Type B pancreatic cell (in vitro differentiated cells): ENCODE measurements at regions not wholly inside any gene's neighbourhood (a gene's known extent, or its start where the extent isn't known, plus 50 kb on each side); places are given as distances from the start of the nearest gene placed in this dataset.
"Not testable (repeated sequence)": the region's sequence is repeated elsewhere in the genome, so short reads cannot be mapped to it uniquely, and the experiment has no call there.

Source experiments
- DNase-seq: peaks from one replicate; pipeline ENCODE4 v3.0.0; 2021; ENCODE audit warnings: mixed read lengths; ENCODE audit not compliant: unreplicated experiment; ENCODE audit errors: extremely low spot score
- H3K27ac Mint-ChIP-seq: 2 replicates; pipeline ENCODE4 v1.8.0; 2021; ENCODE audit warnings: mild to moderate bottlenecking, mixed read lengths
- H3K27me3 Mint-ChIP-seq: 2 replicates; pipeline ENCODE4 v1.8.0; 2021; ENCODE audit warnings: mixed read lengths
- H3K36me3 Mint-ChIP-seq: 2 replicates; pipeline ENCODE4 v1.8.0; 2021; ENCODE audit warnings: mixed read lengths
- H3K4me1 Mint-ChIP-seq: one replicate; pipeline ENCODE4 v1.8.0; 2021; ENCODE audit warnings: mixed read lengths; ENCODE audit not compliant: unreplicated experiment
- H3K4me3 Mint-ChIP-seq: 2 replicates; pipeline ENCODE4 v1.8.0; 2021; ENCODE audit warnings: mild to moderate bottlenecking, mixed read lengths
- H3K9me3 Mint-ChIP-seq: 2 replicates; pipeline ENCODE4 v1.8.0; 2021; ENCODE audit warnings: mixed read lengths
- TF ChIP-seq, protein P1 (sequence below): fragments of 200-600 bp; sonication (generic); conservative IDR thresholded peaks from 2 replicates; pipeline ENCODE4 v1.5.0; 2021; ENCODE audit warnings: antibody characterized with exemption, mild to moderate bottlenecking

DNA sequence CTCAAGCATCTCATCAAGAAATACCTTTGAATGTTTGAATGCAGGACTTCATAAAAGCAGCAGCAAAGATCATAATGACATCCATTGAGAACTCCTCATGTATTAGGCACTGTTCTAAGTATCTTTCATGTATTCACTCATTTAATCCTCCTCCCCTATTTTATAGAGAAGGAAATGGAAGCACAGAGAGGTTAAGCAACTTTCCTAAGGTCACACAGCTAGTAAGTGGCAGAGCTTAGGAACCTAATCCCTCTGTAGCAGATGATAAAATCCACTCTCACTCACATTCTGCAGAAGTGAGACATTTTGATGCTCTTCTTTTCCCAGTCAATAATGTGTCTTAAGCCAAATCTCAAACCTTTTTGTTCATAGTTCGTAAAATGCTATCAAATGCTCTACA, 350.8 kb upstream of the C16orf82 start:
- no peaks in the 10 kb centered on the region for H3K9me3 Mint-ChIP-seq
- peaks cover 24% of the 10 kb centered on the region for H3K4me1 Mint-ChIP-seq
- no peak overlapping the region for H3K4me3 Mint-ChIP-seq
- no peak overlapping the region for H3K27ac Mint-ChIP-seq
- H3K27me3 Mint-ChIP-seq, result no peaks in the 10 kb centered on the region
- TF ChIP-seq, protein P1, sequence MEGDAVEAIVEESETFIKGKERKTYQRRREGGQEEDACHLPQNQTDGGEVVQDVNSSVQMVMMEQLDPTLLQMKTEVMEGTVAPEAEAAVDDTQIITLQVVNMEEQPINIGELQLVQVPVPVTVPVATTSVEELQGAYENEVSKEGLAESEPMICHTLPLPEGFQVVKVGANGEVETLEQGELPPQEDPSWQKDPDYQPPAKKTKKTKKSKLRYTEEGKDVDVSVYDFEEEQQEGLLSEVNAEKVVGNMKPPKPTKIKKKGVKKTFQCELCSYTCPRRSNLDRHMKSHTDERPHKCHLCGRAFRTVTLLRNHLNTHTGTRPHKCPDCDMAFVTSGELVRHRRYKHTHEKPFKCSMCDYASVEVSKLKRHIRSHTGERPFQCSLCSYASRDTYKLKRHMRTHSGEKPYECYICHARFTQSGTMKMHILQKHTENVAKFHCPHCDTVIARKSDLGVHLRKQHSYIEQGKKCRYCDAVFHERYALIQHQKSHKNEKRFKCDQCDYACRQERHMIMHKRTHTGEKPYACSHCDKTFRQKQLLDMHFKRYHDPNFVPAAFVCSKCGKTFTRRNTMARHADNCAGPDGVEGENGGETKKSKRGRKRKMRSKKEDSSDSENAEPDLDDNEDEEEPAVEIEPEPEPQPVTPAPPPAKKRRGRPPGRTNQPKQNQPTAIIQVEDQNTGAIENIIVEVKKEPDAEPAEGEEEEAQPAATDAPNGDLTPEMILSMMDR, result no peak
- DNase-seq, result no peak
- H3K36me3 Mint-ChIP-seq, result no peaks in the 10 kb centered on the region

DNA sequence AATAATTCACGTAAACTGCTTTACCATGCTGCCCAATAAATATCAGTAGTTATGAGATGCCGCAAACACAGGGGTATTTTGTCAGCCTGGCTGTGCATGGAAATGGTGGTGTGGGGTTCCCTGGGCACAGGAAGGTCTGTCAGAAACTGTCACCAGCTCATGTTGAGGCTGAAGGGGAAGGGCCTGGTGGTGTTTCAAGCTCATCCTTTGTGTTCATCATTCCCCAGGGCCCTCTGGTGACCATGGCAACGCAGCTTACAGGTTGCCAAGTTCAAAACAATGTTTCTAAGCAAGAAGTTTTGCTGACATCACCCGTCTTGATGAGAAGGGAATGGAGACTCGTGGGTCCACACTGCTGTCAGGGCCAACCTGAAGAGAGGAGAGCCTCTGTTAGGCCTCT, 348.9 kb upstream of the C16orf82 start:
- no peak for DNase-seq
- H3K9me3 Mint-ChIP-seq, result no peaks in the 10 kb centered on the region
- H3K4me1 Mint-ChIP-seq, result peaks cover 20% of the 10 kb centered on the region
- TF ChIP-seq, protein P1, result no peak
- H3K36me3 Mint-ChIP-seq, result no peaks in the 10 kb centered on the region
- no peak overlapping the region for H3K4me3 Mint-ChIP-seq
- no peaks in the 10 kb centered on the region for H3K27me3 Mint-ChIP-seq
- no peak overlapping the region for H3K27ac Mint-ChIP-seq

DNA sequence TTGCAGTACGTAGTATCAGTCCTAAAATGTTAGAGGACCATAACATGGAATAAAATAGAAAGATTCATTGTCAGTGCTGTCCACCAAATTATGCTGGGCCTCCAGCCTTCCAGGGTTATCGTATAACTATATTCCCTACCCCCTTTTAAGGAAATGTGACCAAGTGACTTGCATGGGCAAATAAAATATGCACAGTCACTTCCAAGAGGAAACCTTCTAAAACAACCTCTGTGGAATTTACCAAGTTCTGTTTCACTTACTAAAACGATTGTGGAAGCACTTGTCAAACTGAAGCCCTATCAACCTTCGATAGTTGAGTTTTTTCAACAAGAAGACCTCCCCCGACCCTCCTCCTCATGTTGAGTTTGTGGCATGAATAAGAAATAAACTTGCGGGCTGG, 345.4 kb upstream of the C16orf82 start:
- TF ChIP-seq, protein P1, result no peak
- DNase-seq, result no peak
- Mint-ChIP-seq H3K4me3 (no peak overlapping the region), H3K9me3 (no peaks in the 10 kb centered on the region), H3K27me3 (peaks cover 7% of the 10 kb centered on the region), H3K4me1 (peaks cover 5% of the 10 kb centered on the region), H3K36me3 (no peaks in the 10 kb centered on the region), H3K27ac (no peak overlapping the region)

DNA sequence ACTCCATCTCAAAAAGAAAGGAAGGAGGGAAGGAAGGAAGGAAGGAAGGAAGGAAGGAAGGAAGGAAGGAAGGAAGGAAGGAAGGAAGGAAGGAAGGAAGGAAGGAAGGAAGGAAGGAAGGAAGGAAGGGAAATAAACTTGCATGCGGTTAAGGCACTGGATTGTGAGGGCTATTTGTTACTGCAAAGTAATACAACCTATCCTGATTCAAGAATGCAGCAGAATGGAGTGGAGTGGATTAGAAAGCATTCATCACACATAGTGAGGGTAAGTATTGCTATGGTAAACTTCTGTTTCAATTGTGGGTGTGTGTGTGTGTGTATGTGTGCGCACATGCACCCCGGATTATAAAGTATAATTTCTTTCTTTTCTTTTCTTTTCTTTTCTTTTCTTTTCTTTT, 344.8 kb upstream of the C16orf82 start:
- not testable (repeated sequence) for H3K4me3 Mint-ChIP-seq, DNase-seq, H3K27ac Mint-ChIP-seq, H3K36me3 Mint-ChIP-seq, H3K4me1 Mint-ChIP-seq, H3K9me3 Mint-ChIP-seq
- peaks cover 11% of the 10 kb centered on the region for H3K27me3 Mint-ChIP-seq

DNA sequence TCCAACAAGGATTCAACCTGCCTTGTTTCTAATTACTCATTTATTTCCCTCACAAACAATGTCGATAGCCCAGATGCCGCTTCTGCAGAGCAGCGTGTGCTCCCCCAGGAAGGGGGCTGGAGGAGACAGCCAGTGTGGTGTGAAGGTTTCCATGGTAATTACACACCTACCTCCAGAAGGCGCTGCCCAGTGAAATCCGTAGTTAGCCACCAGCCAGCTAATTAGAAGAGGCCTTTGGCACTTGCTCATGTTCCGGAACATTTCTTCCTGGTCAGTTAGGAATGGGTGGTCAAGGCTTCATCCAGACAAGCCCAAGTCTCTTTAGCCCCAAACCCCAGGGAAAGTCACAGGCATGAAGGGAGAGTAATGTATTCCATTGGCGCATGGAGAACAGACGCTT, 342.5 kb upstream of the C16orf82 start:
- no peak overlapping the region for H3K27ac Mint-ChIP-seq
- H3K27me3 Mint-ChIP-seq, result peaks cover 26% of the 10 kb centered on the region
- peaks cover 12% of the 10 kb centered on the region for H3K4me1 Mint-ChIP-seq
- no peaks in the 10 kb centered on the region for H3K36me3 Mint-ChIP-seq
- TF ChIP-seq, protein P1, result no peak
- no peak overlapping the region for H3K4me3 Mint-ChIP-seq
- DNase-seq, result no peak
- H3K9me3 Mint-ChIP-seq, result no peaks in the 10 kb centered on the region

DNA sequence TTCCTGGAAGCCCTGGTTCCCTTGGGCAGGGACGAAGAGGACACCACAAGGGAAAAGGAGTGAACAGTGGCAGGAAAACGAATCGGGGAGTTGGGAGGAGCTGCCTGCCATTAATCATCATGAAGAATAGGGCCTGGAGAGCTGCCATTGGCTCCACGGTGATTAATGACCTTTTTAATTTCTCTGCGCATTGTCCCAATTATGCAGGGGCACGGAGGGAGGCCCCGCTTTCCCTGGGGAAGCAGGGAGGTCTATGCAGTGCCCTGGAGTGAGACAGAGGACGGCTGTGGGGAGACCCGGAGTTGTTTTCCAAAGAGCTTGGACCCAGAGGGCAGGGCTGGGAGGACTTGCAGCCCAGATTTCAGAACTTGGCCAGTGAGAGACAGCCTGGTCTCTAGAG, 338.9 kb upstream of the C16orf82 start:
- no peak for DNase-seq
- no peaks in the 10 kb centered on the region for H3K36me3 Mint-ChIP-seq
- no peak overlapping the region for H3K27ac Mint-ChIP-seq
- H3K9me3 Mint-ChIP-seq, result no peaks in the 10 kb centered on the region
- TF ChIP-seq, protein P1, result no peak
- no peak overlapping the region for H3K4me3 Mint-ChIP-seq
- peaks cover 39% of the 10 kb centered on the region for H3K27me3 Mint-ChIP-seq
- H3K4me1 Mint-ChIP-seq, result peaks cover 12% of the 10 kb centered on the region
